MM.1S (cell line): ENCODE measurements at regions not wholly inside any gene's neighbourhood (a gene's known extent, or its start where the extent isn't known, plus 50 kb on each side); places are given as distances from the start of the nearest gene placed in this dataset.

Experiments
- DNase-seq: peaks from one replicate; pipeline ENCODE4 v3.0.0-alpha.2; 2015
- H2AFZ ChIP-seq: fragments of 300-600 bp; sonication (generic); 2 replicates; pipeline ENCODE4 v1.6.0; 2016; ENCODE audit warnings: antibody characterized with exemption, low read length
- H3F3A ChIP-seq: fragments of 300-600 bp; sonication (generic); 2 replicates; pipeline ENCODE4 v1.6.1; 2016; ENCODE audit warnings: mild to moderate bottlenecking, antibody characterized with exemption, low read length, moderate library complexity, mixed read lengths; ENCODE audit not compliant: insufficient read depth
- H3K27ac ChIP-seq: fragments of 300-600 bp; sonication (generic); 2 replicates; pipeline ENCODE4 v1.5.1; 2016; ENCODE audit warnings: mild to moderate bottlenecking, low read length
- H3K27me3 ChIP-seq: fragments of 300-600 bp; sonication (generic); replicated peaks from 2 replicates; pipeline ENCODE4 v1.6.0; 2016; ENCODE audit warnings: low read length; ENCODE audit not compliant: insufficient read depth
- H3K36me3 ChIP-seq: fragments of 300-600 bp; sonication (generic); replicated peaks from 2 replicates; pipeline ENCODE4 v1.6.1; 2016; ENCODE audit warnings: mild to moderate bottlenecking, low read length, mixed read lengths; ENCODE audit not compliant: insufficient read depth
- H3K4me1 ChIP-seq: fragments of 300-600 bp; sonication (generic); 2 replicates; pipeline ENCODE4 v1.6.1; 2016; ENCODE audit warnings: low read length, mixed read lengths
- H3K4me2 ChIP-seq: fragments of 300-600 bp; sonication (generic); 2 replicates; pipeline ENCODE4 v1.6.0; 2016; ENCODE audit warnings: low read depth, low read length
- H3K4me3 ChIP-seq: fragments of 300-600 bp; sonication (generic); 2 replicates; pipeline ENCODE4 v1.5.1; 2016; ENCODE audit warnings: low read length, mixed read lengths
- H3K79me2 ChIP-seq: fragments of 300-600 bp; sonication (generic); 2 replicates; pipeline ENCODE4 v1.6.1; 2016; ENCODE audit warnings: mixed run types, low read length, mixed read lengths
- H3K9ac ChIP-seq: fragments of 300-600 bp; sonication (generic); 2 replicates; pipeline ENCODE4 v1.6.1; 2016; ENCODE audit warnings: low read length, mixed read lengths
- H3K9me2 ChIP-seq: fragments of 300-600 bp; sonication (generic); replicated peaks from 2 replicates; pipeline ENCODE4 v1.6.1; 2016; ENCODE audit warnings: mild to moderate bottlenecking, low read length, mixed read lengths; ENCODE audit not compliant: insufficient read depth
- H3K9me3 ChIP-seq: fragments of 300-600 bp; sonication (generic); replicated peaks from 2 replicates; pipeline ENCODE4 v1.6.1; 2016; ENCODE audit warnings: mild to moderate bottlenecking, low read length, mixed read lengths; ENCODE audit not compliant: insufficient read depth
- H4K20me1 ChIP-seq: fragments of 300-600 bp; sonication (generic); 2 replicates; pipeline ENCODE4 v1.6.1; 2016; ENCODE audit warnings: mild to moderate bottlenecking, low read length, moderate library complexity, mixed read lengths; ENCODE audit not compliant: insufficient read depth
- EZH2 ChIP-seq: fragments of 300-600 bp; sonication (generic); optimal IDR thresholded peaks from 2 replicates; pipeline ENCODE3; 2017; ENCODE audit warnings: low read depth, mild to moderate bottlenecking, antibody characterized with exemption, low read length, mixed read lengths
- EZH2phosphoT487 ChIP-seq: fragments of 300-600 bp; sonication (generic); IDR thresholded peaks from 2 replicates; pipeline ENCODE4 v1.6.1; 2018; ENCODE audit warnings: antibody characterized with exemption, low read length
- TF ChIP-seq, protein P1 (sequence below): fragments of 300-600 bp; sonication (generic); IDR thresholded peaks from 2 replicates; pipeline ENCODE4 v1.5.1; 2016; ENCODE audit warnings: antibody characterized with exemption, low read length, mixed read lengths

DNA sequence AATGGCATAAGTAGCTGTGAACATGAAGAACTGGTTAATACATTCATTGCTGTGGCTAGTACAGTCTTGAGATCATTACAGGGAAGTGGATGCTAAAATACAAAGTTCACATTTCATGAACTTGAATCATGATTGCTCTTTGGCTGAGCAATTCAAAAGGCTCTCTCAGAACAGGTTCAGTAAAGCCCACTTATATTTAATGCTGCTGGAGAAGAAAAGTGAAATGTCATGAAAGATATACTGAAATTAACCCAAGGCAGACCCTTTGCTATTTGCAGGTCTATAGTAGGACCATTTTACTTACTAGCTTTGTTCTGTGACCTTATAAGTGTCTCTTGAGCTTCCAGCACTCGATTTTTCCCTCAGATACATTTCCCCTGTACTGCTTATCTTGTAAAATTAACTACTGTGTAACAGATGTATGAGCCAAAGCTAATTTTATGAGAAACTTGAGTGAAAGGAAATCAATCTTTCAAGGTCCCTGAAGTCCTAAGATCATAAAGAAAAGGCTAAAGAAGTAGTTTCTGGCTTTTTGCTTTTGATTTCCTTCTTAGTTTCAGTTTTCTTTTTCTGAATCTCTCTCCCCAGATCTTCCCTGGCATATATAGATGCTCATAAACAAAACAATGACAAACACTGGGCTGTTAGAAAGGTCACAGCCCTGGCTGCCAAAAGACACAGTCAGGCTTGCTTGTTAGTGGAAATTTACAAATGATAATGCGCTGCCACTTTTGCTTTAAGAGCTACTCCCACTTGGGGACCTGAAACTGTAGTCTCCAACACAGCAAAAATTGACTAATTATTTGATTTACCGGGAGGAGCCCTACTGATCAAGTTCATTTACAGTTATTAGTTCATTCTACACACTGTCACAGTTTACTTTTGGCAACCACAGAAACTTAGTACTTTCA is 132.7 kb upstream of the XPO1 start:
- Histone ChIP-seq H3K4me1 (peaks cover 14% of the 10 kb centered on the region), H3K9me2 (no peaks in the 10 kb centered on the region), H2AFZ (peak overlapping the region; percentile 81), H3K27me3 (no peaks in the 10 kb centered on the region), H3K4me2 (peak overlapping the region; percentile 80), H3K9me3 (no peaks in the 10 kb centered on the region), H3K9ac (peak overlapping the region; percentile 29), H3K27ac (peak overlapping the region; percentile 68), H3K79me2 (no peaks in the 10 kb centered on the region), H4K20me1 (no peaks in the 10 kb centered on the region), H3F3A (peaks cover 17% of the 10 kb centered on the region), H3K4me3 (peak overlapping the region; percentile 55), H3K36me3 (no peaks in the 10 kb centered on the region)
- peak; percentile 88 for DNase-seq
- TF ChIP-seq EZH2 (no peak), EZH2phosphoT487 (no peak)
- TF ChIP-seq, protein P1, sequence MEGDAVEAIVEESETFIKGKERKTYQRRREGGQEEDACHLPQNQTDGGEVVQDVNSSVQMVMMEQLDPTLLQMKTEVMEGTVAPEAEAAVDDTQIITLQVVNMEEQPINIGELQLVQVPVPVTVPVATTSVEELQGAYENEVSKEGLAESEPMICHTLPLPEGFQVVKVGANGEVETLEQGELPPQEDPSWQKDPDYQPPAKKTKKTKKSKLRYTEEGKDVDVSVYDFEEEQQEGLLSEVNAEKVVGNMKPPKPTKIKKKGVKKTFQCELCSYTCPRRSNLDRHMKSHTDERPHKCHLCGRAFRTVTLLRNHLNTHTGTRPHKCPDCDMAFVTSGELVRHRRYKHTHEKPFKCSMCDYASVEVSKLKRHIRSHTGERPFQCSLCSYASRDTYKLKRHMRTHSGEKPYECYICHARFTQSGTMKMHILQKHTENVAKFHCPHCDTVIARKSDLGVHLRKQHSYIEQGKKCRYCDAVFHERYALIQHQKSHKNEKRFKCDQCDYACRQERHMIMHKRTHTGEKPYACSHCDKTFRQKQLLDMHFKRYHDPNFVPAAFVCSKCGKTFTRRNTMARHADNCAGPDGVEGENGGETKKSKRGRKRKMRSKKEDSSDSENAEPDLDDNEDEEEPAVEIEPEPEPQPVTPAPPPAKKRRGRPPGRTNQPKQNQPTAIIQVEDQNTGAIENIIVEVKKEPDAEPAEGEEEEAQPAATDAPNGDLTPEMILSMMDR, result no peak

DNA sequence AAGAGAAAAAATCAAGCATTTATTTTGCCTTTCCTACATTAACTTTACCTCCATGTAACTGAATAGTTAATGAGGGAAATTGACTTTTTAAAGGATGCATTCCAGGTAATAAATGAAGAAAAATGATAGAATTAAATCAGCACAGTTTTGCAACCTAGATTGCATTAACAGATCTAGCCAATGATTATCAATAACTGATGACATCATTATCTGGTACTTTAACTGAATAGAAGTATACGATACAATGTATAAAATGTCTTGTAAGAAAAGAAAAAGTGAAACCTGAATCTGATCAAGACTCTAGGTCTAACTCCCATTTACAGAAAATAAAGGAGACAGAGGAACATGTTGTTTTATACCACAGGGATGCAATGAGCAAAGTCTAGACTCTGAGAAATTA is 126.0 kb upstream of the XPO1 start:
- Histone ChIP-seq H3K9ac (no peak overlapping the region), H3K4me3 (no peak overlapping the region)

DNA sequence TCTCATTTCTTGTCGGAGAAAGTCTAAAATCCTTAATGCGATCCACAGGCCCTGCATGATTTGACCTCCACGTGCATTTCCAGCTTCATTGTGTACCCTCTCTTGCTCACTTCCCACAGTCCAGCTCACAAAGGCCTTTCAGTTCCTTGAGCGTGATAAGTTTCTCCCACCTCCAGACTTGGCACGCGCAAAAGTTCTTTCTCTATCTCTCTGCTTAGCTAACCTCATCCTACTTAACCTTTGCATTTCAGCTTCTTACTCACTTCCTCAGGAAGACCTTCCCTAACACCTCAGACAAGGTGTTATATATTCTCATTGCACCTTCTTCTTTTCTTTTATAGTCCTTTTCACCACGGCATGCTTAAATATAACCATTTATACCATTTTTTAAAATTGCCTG is 124.8 kb upstream of the XPO1 start:
- TF ChIP-seq EZH2phosphoT487, result no peak
- TF ChIP-seq, protein P1, result no peak
- TF ChIP-seq EZH2, result no peak
- Histone ChIP-seq H3K9me2 (no peaks in the 10 kb centered on the region), H3K9me3 (no peaks in the 10 kb centered on the region), H3K9ac (no peak overlapping the region), H4K20me1 (no peaks in the 10 kb centered on the region), H3K27ac (no peak overlapping the region), H3K36me3 (no peaks in the 10 kb centered on the region), H2AFZ (no peak overlapping the region; the same call in 1 of the 2 replicates), H3K4me2 (no peak overlapping the region), H3K27me3 (no peaks in the 10 kb centered on the region), H3F3A (no peaks in the 10 kb centered on the region), H3K4me1 (no peaks in the 10 kb centered on the region), H3K4me3 (no peak overlapping the region), H3K79me2 (no peaks in the 10 kb centered on the region)
- no peak for DNase-seq

More for the DNA sequence above, 126.0 kb upstream of the XPO1 start:
- H3K79me2 ChIP-seq, result no peaks in the 10 kb centered on the region
- no peaks in the 10 kb centered on the region for H4K20me1 ChIP-seq
- no peaks in the 10 kb centered on the region for H3K9me2 ChIP-seq
- DNase-seq, result no peak
- no peaks in the 10 kb centered on the region for H3K36me3 ChIP-seq
- no peak overlapping the region for H2AFZ ChIP-seq
- H3F3A ChIP-seq, result no peaks in the 10 kb centered on the region
- no peaks in the 10 kb centered on the region for H3K9me3 ChIP-seq
- no peak overlapping the region for H3K4me2 ChIP-seq
- H3K4me1 ChIP-seq, result no peaks in the 10 kb centered on the region
- H3K27ac ChIP-seq, result no peak overlapping the region
- no peaks in the 10 kb centered on the region for H3K27me3 ChIP-seq
- TF ChIP-seq, protein P1, result no peak
- TF ChIP-seq EZH2phosphoT487 (no peak), EZH2 (no peak)
